ENCODE measurements at regions not wholly inside any gene's neighbourhood (a gene's known extent, or its start where the extent isn't known, plus 50 kb on each side); places are given as distances from the start of the nearest gene placed in this dataset.

- no peaks in the 10 kb centered on the region for H3K4me1 ChIP-seq (ENCODE audit: low read depth)
- no peak for DNase-seq
- TF ChIP-seq, protein P1, sequence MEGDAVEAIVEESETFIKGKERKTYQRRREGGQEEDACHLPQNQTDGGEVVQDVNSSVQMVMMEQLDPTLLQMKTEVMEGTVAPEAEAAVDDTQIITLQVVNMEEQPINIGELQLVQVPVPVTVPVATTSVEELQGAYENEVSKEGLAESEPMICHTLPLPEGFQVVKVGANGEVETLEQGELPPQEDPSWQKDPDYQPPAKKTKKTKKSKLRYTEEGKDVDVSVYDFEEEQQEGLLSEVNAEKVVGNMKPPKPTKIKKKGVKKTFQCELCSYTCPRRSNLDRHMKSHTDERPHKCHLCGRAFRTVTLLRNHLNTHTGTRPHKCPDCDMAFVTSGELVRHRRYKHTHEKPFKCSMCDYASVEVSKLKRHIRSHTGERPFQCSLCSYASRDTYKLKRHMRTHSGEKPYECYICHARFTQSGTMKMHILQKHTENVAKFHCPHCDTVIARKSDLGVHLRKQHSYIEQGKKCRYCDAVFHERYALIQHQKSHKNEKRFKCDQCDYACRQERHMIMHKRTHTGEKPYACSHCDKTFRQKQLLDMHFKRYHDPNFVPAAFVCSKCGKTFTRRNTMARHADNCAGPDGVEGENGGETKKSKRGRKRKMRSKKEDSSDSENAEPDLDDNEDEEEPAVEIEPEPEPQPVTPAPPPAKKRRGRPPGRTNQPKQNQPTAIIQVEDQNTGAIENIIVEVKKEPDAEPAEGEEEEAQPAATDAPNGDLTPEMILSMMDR (IDR thresholded peaks at IDR 0.05), result no peak
- H3K36me3 ChIP-seq (ENCODE audit: low read depth), result no peaks in the 10 kb centered on the region
- intact Hi-C loops (cut with DNase I, micrococcal nuclease), result no loop called here
- H3K4me3 ChIP-seq, result no peak overlapping the region
- no peak for ATAC-seq
- no peaks in the 10 kb centered on the region for H3K9me3 ChIP-seq
These were observed 451.4 kb downstream of the TMX3 start for GRCh38 chr18:68263481-68263880.

DNA sequence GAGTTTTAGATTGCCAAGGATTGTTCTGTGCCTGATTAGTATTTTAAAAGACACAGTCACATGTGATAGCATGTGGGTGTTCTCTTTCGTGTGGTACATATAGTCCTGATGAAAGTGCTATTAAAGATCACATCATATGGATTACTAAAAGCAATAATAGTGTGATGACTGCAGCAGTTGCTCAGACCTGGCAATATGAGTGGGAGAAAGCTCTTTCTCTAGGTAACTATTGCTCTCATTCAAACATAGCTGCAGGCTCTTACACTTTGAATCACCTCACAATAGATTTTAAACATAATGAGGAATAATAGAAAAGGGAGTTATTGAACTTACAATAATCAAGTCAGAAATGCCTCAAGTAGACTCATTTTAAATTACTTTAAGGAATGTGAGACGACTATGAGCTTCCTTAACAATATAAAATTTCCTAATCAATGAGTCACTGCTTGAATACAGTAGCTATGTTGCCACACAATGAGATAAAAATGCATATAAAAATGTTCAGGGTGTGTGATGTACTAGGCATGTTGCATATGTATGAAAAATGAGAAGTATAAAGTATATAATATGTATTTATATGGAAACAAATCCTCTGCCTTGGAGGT lies 452.1 kb downstream of the TMX3 start:
- DNase-seq (no peak), ATAC-seq (no peak)
- Histone ChIP-seq H3K36me3 (ENCODE audit: low read depth) (no peaks in the 10 kb centered on the region), H3K4me1 (ENCODE audit: low read depth) (no peaks in the 10 kb centered on the region), H3K4me3 (no peak overlapping the region), H3K9me3 (no peaks in the 10 kb centered on the region)
- TF ChIP-seq, protein P1 (IDR thresholded peaks at IDR 0.05), result no peak
- intact Hi-C loops (cut with DNase I, micrococcal nuclease), result no loop called here

DNA sequence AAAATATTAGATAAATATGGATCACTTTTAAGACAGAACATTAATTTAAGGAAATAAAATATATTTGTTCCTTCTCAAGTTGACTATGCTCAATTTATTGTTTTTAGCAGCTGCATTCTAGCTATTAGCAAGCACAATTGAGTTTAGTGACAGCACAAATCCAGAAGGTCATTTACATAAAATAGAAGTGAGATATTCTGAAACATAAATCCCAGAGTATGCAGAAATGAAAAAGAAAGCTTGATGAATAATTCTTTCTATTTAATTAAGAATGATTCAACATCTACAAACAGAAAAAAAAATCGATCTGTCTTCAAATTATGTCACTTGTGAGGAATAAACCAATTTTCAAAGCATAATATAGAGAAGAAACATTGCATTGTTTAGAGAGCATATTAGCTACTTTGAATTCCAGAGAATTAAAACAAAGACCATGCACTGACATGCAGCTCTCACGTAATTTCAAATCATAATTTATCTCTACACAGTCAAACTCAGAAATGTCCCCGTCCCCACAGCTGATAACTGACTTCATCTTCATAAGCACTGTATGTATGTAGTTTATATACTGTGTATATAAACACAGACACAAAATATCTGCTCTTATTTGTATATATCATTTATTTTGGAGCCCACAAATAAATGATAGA lies 458.4 kb downstream of the TMX3 start:
- intact Hi-C loops (cut with DNase I, micrococcal nuclease), result no loop called here
- TF ChIP-seq, protein P1 (IDR thresholded peaks at IDR 0.05), result no peak

GRCh38 chr18:68244786-68245185 lies 470.1 kb downstream of the TMX3 start:
- intact Hi-C loops (cut with DNase I, micrococcal nuclease), result no loop called here
- no peak for DNase-seq
- H3K4me3 ChIP-seq, result no peak overlapping the region
- TF ChIP-seq, protein P1 (IDR thresholded peaks at IDR 0.05), result no peak
- ATAC-seq, result no peak
- H3K36me3 ChIP-seq (ENCODE audit: low read depth), result no peaks in the 10 kb centered on the region
- no peaks in the 10 kb centered on the region for H3K4me1 ChIP-seq (ENCODE audit: low read depth)
- peaks cover 6% of the 10 kb centered on the region for H3K9me3 ChIP-seq

More for the DNA sequence above, 458.4 kb downstream of the TMX3 start:
- H3K4me1 ChIP-seq (ENCODE audit: low read depth), result no peaks in the 10 kb centered on the region
- no peak for DNase-seq
- H3K9me3 ChIP-seq, result no peaks in the 10 kb centered on the region
- no peaks in the 10 kb centered on the region for H3K36me3 ChIP-seq (ENCODE audit: low read depth)
- H3K4me3 ChIP-seq, result no peak overlapping the region
- no peak for ATAC-seq

- Histone ChIP-seq H3K4me1 (ENCODE audit: low read depth) (no peaks in the 10 kb centered on the region), H3K4me3 (no peak overlapping the region), H3K36me3 (ENCODE audit: low read depth) (no peaks in the 10 kb centered on the region), H3K9me3 (peaks cover under 1% of the 10 kb centered on the region)
- ATAC-seq (no peak), DNase-seq (no peak)
- intact Hi-C loops (cut with DNase I, micrococcal nuclease), result no loop called here
- TF ChIP-seq, protein P1 (IDR thresholded peaks at IDR 0.05), result no peak
These were observed 473.0 kb downstream of the TMX3 start for GRCh38 chr18:68241881-68242280.
